ENCODE measurements at regions not wholly inside any gene's neighbourhood (a gene's known extent, or its start where the extent isn't known, plus 50 kb on each side); places are given as distances from the start of the nearest gene placed in this dataset.
"Not testable (repeated sequence)": the region's sequence is repeated elsewhere in the genome, so short reads cannot be mapped to it uniquely, and the experiment has no call there.

DNA sequence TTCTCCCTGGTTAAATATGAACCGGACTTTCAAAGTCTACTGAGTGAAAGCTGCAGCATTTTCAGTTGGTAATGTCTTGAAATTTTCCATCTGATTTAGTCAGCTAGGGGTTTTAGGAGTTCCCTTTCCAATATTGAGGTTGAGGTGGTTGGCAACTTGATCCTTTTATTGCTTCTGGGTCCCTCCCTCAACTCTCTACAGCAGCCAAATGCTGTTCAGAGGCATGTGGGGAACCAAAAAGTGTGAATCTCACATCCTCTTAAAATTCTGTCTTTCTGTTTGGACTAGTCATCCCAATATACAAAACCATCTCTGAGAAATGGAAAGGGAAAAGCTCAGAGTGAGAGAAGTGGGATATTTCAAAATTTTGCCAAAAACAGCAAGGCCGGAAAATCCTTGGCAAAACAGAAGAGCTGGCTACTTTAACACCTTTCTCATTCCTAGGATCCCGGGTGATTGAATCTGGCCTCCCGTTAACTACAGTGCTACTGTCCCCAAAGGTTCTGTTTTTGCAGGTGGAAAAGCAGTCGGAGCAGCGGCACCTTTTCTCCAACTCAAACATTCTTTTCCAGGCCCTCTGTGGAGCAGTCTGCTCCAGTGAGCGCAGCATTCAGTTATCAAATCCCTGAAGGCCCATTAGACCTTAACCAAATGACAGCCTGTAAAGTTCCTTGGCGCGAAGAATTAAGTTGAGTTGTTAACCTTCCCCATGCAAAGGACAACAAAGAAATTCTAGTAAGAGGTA, 345.9 kb upstream of the NUDT12 start:
- no peak for DNase-seq (ENCODE audit: low read depth)

DNA sequence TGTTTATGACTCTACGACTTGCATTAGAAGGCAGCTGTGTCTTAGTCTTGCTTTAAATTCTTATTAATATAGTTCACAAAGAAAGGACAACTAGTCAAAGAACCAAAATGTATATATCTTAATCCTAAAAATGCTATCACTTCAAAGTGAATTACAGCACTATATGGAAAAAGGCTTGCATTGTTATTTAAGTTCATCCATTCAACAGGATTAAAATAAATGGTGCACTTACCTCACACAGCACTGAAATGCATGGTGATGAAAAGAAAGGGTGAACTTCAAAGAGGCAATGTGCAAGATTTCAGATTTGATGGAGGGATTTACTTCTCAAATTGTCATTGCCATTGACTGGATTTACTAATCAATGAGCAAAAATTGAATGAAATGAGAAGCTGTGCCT, 344.4 kb upstream of the NUDT12 start:
- DNase-seq (ENCODE audit: low read depth), result no peak

DNA sequence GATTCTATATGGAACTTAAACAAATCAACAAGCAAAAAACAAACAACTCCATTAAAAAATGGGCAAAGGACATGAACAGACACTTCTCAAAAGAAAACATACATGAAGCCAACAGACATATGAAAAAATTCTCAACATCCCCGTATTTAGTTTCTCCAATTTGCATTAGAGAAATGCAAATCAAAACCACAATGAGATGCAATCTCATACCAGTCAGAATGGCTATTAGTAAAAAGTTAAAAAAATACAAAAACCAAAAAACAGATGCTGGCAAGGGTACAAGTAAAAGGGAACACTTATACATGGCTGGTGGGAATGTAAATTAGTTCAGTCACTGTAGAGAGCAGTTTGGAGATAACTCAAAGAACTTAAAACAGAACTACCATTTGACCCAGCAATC, 342.1 kb upstream of the NUDT12 start:
- no peak for DNase-seq (ENCODE audit: low read depth)

DNA sequence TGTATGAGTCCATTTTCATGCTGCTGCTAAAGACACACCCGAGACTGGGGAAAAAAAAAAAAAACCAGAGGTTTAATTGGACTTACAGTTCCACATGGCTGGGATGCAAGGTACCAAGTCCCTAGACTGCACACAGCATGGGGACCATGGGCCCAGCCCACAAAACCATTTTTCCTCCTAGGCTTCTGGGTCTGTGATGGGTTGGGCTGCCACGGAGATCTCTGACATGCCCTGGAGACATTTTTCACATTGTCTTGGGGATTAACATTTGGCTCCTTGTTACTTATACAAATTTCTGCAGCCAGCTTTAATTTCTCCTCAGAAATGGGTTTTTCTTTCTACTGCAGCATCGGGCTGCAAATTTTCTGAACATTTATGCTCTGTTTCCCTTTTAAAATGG, 340.3 kb upstream of the NUDT12 start:
- DNase-seq (ENCODE audit: low read depth), result no peak

DNA sequence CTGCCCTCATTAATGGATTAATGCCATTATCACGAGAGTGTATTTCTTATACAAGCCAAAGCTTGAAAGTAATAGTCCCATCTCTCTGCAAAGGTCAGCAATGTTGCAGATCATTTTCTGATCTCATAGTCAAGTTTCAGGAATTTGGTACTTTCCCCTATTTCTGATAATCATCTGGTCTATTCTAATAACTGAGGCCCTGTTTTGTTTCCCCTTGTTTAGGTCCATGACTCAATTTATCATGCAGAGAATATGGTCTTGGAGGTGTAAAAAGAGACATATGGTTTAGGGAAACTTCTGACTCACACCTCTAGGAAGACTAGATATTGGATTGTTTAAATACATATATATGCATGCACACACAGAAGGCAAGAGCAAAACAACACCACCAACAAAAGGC, 339.3 kb upstream of the NUDT12 start:
- peak; percentile 20 for DNase-seq (ENCODE audit: low read depth)

DNA sequence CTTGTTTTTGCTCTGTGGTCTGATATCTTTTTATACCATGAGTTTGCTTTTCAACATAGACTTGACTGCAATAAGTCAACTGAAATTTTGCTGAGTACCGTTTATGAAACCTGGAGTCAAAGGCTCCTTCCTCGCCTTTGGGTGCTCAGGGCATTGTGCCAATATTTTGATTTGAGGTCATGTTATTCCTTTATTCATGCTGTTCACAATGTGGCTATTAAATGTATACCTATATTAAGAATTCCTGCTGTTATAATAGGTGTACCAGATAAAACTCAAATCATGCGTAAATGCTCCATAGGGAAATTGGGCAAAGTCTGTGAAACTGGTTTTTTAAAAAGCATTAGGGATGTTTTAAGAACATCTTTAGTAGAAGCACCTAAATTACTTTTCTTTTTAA, 334.0 kb upstream of the NUDT12 start:
- DNase-seq (ENCODE audit: low read depth), result no peak

DNA sequence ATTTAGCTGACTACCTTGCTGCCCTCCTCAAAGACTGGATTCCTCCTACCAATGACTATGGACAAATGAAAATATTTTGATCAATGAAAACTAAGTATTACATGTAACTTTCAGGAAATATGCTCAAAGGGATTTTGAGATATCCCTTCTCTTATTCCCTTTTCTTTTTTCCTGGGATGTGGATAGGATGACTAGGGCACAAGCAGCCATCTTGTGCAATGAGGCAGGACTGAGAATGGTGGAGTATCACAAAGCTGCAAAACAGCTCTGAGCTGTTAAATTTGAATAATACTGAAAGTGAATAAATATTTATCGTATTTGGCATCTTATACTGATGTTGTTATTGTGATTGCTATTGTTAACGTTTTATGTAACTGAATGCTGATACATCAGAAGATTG, 333.1 kb upstream of the NUDT12 start:
- DNase-seq (ENCODE audit: low read depth), result no peak

DNA sequence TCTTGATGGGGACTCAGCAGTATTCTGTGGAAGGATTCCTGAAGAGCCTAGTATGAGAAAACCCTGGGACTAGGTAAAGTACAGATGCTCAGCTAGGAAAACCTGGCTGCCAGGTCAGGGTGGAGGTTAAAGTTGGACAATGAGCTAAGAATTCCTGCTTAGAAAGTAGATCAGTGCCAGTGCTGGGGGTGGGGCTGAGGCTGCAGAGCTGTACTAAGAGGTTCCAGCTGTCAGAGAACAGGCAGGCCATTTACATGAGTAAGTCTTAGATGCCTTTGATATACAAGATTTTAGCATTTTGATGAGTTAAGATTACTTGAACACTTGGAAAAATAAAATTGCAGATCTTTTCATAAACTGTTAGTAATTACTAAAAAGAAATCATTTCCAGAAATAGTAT, 332.3 kb upstream of the NUDT12 start:
- DNase-seq (ENCODE audit: low read depth), result peak; percentile 15

DNA sequence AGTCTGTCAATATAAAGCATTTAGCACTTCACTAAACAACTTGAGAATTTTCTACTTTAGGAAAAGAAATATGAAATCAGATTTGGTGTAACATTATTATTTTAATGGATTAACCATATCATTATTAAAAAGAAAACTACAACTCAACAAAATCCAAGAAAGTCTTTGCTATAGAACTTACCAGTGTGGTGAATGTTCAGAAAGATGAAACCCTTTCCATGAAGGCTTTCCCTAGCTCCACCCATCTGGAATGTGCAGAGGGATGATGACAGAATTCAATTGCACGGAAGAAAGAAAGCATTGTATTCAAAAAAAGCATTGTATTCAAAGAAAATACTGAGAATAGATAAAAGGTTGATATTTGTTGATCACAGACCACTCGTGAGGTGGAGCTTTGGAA, 328.6 kb upstream of the NUDT12 start:
- DNase-seq (ENCODE audit: low read depth), result no peak

DNA sequence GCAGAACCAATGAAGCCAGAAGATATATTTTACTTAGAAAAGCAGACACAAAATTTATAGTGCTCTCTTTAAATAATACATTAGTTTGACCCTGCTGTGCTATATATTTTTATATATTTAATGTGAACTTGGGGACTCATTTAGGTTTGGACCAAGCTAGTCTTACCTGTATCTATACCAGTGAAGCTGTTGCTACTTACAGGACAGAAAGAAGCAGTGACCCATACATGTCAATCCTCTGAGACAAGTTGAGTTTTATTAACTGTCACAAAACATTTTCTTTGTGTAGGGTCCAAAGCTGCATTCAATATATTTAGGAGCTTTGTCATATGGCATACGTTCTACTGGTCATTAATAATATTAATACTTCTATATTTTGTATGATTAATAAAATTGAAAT, 327.7 kb upstream of the NUDT12 start:
- DNase-seq (ENCODE audit: low read depth), result no peak

DNA sequence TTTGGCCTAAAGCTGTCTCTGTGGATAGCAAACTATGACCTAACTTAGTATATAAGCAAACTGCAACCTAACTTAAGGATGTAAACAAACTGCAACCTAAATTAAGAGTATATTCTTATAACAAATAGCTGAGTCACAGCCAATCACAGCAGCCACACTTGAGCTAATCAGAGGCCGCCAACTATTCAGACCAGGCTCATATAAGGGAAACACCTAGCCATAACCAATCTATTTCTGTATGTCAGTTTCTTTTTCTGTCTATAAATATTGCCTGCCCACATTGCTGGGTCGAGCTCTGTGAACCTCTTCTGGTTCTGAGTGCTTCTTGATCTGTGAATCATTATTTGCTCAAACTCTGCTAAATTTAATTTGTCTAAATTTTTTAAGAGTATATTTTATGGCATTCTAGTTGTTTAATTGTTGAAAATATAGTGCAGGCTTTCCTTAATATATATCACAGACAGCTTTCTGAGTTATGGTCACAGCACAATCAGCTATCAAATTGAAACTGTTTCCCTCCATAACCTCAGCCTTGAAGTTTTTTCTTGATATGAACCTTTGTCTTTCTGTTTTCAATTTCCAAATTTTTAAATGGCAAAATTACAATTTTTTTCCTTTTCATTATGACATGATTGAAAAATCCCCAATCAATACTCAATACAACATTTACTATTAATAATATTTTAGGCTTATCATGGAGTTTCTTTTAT, 327.1 kb upstream of the NUDT12 start:
- no peak for DNase-seq (ENCODE audit: low read depth)

DNA sequence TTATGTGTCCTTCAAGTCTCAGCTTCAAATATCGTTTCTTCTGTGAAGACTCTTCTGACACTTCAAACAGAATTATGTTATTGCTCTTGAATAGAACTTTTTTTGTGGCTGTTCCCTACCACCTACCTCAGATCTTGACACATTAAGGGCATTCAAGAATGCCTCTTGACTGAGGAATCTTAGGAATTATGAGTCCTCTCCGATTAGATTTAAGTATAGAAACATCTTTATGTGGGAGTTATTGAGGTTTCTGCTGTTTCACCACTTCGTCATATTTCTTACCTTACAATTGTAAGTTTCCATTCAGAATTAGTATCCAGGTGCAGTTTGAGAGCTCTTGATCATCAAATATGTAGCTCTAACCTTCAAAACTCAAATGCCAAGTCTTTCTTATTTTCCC, 324.2 kb upstream of the NUDT12 start:
- no peak for DNase-seq (ENCODE audit: low read depth)

DNA sequence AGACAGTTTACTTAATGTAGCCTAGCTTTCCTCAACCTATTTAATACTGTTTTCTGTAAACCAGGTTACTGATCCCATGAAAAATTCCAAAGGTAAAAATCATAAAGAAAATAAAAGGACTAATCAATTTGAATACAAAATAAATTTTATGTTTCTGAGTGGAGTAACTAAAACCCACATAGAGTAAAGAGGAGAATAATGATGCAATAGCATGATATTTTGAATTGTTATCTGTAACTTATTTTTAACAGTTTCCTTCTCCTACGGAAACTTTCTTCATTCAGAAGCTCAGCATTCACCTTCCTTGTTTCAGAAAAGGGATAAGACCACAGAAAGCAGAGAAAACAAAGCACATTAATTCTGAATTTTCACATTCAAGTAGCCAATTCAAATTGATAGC, 320.6 kb upstream of the NUDT12 start:
- DNase-seq (ENCODE audit: low read depth), result no peak

DNA sequence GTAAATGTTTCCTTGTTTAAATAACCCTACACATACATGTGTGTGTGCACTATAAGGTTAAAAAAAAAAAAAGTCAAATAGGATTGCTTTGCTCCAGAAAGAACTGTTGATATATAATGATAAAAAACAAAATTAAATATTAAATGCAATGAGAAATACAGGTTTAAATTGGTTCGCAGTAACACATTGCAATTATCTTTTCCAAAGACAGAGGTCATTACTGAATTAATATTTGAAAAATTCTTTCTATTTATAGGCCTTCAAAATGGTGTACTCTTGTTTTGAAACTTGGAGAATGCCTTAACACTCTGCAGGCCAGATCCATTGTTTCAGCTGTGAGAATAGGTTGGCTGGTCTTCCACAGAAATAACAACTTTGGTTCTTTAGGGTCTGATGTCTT, 319.0 kb upstream of the NUDT12 start:
- DNase-seq (ENCODE audit: low read depth), result no peak

DNA sequence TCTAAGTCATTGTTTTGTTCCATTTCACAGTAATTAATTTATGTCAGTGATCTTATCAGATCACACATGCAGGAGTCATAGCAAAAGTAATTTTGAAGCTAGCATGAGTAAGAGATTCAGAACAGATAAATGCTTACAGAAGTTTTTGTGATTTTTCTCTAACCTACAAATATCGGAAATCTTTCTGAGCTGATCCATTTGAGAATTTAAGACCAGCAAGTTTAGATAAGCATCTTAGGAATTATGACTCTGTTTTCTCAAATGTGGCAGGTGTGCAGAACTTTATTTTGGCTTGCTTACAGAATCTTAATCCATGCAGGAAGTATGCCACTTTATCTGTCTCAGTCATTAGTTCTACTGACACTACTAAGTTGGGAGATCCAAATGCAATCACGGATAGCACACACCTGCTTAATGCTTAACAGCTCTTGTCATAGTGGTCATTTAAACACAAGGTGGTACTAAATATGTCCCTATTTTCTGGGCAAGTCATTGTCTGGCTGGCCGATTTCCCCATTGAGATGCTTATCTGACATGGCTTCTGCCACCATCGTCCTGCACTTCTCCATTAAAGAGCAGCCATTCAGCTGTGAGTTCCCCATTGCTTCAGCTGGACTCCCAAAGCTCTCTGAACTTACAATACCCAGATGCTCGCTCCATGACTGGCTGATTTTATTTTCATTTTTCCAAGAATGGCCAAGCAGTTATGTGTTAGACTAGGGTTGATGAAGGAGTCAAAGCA, 305.4 kb upstream of the NUDT12 start:
- DNase-seq (ENCODE audit: low read depth), result no peak

DNA sequence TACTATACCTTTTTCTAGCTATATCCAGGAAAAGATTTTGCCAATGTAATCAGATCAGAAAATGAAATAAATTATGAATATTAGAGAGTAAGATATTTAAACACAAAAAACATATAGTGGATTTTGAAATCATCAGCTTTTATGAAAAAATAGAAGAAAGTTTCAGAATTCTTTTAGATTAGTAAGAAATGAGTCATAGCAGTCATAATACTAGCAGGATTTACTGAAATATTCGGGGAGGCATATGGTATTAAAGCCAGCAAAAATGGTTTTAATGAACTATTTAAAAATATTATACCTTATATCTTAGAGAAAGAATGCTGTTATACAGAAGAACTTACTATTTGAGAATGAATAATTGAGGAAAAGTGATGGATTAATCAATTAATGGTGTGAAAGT, 303.6 kb upstream of the NUDT12 start:
- no peak for DNase-seq (ENCODE audit: low read depth)

DNA sequence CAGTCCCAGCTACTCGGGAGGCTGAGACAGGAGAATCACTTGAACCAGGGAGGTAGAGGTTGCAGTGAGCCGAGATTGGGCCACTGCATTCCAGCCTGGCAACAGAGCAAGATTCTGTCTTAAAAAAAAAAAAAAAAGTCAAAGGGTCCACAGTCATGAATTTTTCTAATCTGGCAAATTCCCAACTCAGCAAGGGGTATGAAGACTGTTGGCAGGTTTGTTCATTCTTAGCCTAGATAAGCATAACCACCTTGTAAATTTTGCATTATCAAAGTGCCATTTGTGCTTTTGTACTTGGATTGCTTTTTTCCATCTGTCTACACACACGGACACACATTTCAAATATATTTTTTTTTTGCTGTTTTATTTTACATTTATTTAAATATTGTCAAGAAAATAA, 299.8 kb upstream of the NUDT12 start:
- no peak for DNase-seq (ENCODE audit: low read depth)

DNA sequence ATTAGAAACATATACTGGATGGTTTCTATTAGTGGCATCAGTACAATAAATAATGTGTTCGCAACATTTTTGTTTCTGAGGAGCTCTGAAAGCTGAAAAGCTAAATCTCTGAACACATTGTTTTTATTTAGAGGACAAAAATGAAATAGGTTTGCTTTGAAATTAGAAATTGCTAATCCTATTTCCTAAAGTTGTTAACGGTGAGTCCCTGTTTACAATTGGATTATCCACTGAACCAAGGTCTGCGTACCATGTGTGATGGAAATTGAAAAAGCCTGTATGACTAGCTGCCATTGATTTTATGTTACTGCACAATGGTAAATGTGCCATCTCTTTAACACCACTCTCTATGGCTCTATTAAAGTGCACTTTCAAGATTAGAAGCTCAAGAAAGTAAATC, 297.7 kb upstream of the NUDT12 start:
- DNase-seq (ENCODE audit: low read depth), result no peak

DNA sequence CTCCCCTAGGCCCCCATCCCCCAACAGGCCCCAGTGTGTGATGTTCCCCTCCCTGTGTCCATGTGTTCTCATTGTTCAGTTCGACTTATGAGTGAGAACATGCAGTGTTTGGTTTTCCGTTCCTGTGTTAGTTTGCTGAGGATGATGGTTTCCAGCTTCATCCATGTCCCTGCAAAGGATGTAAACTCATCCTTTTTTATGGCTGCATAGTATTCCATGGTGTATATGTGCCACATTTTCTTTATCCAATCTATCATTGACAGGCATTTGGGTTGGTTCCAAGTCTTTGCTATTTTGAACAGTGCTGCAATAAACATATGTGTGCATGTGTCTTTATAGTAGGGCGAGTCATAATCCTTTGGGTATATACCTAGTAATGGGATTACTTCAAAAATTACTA, 295.8 kb upstream of the NUDT12 start:
- DNase-seq (ENCODE audit: low read depth), result not testable (repeated sequence)

DNA sequence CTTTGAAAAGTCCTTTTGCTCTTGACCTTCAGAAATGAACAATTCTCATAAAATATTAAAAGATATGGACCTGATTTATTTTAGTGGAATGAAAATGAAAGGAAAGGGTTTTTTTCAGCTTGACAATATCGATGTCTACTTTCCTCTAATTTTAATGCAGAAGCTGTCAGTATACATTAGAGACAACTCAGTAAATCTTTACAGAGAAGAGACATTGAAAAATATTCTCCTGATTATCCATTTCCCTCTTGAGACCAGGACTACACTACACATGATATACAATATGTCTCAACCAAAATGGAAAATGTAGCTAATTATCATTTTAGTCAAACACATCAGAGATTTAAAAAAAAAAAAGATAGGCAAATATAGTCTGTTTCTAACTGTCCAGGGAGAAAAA, 288.5 kb upstream of the NUDT12 start:
- DNase-seq (ENCODE audit: low read depth), result no peak

DNA sequence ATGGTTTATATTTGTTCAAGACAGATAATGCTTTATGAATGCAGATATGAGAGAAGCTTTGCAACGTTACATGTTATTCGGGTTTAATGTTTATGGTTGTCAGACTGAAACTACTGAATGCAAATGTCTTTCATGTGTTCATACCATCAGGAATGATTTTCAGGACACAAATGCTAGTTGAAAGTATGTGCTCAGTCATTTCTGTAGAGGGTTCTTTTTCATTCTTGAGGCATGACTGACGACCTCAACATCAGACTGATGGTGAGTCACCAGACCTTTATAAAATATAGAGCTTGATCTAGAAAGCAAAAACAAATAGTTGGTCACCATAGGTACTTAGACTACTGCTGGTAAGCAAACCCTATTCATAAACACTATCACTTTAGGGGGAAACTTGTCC, 287.3 kb upstream of the NUDT12 start:
- DNase-seq (ENCODE audit: low read depth), result peak; percentile 91

DNA sequence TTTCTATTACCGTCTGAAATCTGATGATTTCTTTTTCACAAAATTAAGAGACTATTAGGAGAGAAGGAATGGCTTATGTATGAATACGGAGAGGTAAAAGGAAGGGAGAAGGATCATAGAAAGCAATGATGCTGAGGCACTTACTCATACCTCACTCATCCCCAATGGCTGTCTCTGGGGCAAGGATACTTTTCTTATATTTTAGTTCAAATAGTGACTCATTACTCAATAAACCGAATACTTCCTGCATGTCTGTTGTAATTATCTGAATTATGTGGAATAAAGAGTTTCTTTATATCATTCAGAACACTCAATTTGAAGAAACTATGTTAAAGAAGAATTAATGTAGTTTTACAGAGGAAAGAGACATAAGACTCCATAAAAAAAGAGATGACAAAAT, 284.5 kb upstream of the NUDT12 start:
- DNase-seq (ENCODE audit: low read depth), result peak; percentile 63

DNA sequence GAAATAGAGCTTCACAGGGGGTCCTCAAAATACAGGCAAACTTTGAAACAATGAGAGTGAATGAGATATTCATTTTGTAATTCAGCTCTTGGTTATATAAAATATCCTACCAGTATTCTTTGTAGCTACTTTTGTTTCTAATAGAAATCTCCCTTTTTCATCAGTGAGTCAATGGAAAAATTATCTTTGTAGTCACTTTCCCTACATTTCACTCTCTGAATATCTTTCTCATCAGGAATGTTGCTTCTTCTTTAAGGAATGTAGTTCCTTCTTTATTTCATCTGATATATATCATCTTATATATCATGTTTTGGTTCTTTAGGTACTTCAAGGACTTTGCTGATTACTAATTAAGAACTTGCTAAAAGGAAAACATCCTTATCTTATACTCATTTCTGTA, 280.3 kb upstream of the NUDT12 start:
- DNase-seq (ENCODE audit: low read depth), result no peak
